LNCaP clone FGC (cell line): ENCODE measurements at regions not wholly inside any gene's neighbourhood (a gene's known extent, or its start where the extent isn't known, plus 50 kb on each side); places are given as distances from the start of the nearest gene placed in this dataset.

ENCODE experiments used
- DNase-seq: peaks from one replicate; pipeline ENCODE4 v3.0.0-alpha.2; 2011; ENCODE audit warnings: low read depth
- H3K4me3 ChIP-seq: 2 replicates; pipeline ENCODE4 v1.5.1; 2011; ENCODE audit warnings: mild to moderate bottlenecking, low read depth, low read length, control low read depth
- TF ChIP-seq, protein P1 (sequence below): IDR thresholded peaks from 2 replicates; pipeline ENCODE4 v1.5.1; 2012; ENCODE audit warnings: mild to moderate bottlenecking; ENCODE audit not compliant: control insufficient read depth, insufficient read depth; ENCODE audit errors: extremely low read depth

DNA sequence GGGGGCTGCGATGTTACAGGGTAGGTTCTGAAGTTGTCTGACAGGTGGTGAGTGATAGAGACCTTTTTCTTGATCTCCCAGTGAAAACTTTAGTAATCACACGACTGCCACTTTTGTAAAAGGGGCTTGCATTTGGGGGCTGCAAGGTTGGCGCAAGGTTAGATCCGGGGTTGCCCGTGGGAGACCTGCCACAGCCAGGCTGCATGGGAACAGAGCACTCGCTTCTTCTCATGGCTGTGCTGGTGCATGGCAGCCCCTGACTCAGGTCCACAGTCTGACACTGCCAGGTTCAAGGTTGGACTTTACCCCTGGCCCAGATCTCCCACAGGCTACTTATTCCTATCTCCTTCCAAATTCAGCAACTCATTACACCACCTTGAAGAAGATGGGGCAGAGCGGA, 1190.4 kb downstream of the UQCRFS1 start:
- TF ChIP-seq, protein P1, sequence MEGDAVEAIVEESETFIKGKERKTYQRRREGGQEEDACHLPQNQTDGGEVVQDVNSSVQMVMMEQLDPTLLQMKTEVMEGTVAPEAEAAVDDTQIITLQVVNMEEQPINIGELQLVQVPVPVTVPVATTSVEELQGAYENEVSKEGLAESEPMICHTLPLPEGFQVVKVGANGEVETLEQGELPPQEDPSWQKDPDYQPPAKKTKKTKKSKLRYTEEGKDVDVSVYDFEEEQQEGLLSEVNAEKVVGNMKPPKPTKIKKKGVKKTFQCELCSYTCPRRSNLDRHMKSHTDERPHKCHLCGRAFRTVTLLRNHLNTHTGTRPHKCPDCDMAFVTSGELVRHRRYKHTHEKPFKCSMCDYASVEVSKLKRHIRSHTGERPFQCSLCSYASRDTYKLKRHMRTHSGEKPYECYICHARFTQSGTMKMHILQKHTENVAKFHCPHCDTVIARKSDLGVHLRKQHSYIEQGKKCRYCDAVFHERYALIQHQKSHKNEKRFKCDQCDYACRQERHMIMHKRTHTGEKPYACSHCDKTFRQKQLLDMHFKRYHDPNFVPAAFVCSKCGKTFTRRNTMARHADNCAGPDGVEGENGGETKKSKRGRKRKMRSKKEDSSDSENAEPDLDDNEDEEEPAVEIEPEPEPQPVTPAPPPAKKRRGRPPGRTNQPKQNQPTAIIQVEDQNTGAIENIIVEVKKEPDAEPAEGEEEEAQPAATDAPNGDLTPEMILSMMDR = no peak
- no peak overlapping the region for H3K4me3 ChIP-seq
- DNase-seq = no peak

DNA sequence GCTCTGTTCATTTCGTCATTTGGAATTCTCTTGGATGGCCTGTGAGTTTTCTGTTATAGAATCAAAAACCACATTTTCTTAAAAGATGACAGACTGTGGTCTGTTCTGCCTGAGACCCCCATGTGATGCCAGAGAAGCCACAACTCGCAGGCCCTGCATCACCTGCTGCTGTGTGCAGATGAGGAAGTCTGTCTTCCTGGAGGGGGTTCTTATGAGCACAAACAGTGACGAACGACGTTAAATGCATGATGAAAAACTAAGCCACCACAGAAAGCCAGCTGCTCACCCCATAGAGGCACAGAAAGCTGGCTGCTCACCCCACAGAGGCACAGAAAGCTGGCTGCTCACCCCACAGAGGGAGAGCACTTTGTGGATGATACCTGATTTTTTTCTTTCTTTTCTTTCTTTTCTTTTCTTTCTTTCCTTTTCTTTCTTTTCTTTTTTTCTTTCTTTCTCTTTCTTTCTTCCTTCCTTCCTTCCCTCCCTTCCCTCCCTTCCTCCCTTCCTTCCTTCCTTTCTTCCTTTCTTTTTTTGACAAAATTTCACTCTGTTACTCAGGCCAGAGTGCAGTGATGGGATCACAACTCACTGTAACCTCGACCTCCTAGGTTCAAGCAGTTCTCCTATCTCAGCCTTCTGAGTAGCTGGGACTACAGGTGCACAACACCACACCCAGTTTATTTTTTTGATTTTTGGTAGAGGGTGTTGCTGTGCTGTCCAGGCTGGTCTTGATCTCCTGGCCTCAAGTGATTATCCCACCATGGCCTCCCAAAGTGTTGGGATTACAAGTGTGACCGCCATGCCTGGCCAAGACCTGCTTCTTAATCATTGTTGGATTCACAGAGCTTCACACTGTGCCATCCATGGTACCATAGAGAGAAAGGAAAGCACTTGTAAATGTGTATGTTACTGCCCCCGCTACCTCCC, 1191.4 kb downstream of the UQCRFS1 start:
- no peak overlapping the region for H3K4me3 ChIP-seq
- no peak for DNase-seq
- TF ChIP-seq, protein P1 = no peak

DNA sequence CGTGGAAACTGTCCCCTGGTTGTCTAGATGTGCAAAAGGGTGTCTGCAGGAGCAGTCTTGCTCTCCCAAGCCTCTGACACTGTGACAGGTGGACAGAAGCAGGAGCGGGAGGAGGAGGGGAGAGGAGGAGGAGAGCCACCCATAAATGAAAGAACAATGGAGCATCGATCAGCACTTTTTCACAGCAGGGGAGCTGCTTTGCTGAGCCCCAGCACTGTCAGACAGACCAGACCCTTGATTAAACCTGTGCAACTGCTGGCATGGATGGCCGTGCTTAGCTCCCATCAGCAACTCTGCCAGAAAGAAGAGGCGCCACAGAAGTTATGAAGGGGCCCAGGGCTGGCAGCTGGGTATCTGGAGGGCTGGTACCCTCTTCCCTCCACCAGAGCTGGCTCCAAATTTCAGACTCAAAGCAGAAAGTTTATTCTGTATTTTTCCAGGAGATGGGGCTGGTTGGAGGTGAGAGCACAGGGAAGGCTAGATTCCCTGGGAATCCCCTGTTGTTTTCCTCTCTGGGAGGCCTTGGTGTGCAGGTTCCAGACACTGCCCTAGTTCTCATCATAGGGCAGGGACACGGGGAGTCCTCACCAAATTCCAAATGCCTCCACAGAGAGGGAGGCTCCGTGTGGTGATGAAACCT, 1192.2 kb downstream of the UQCRFS1 start:
- TF ChIP-seq, protein P1 = no peak
- DNase-seq = no peak
- no peak overlapping the region for H3K4me3 ChIP-seq

DNA sequence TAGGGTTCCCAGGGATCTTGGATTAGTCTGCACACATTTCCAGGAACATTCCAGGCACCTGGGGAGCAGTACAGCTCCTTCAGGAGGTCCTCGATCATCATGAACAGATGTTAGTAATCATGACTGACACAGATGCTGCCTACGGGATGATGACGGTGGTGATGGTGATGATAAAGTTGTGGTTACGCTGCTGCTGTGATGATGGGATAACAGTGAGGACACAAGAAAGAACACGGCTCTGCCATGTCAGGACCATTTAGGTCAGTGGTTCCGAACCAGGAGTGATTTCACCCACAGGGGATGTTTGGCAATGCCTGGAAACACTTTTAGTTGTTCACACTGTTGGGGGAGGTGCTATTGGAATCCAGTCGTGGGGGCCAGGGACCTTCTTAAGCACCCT, 1193.0 kb downstream of the UQCRFS1 start:
- H3K4me3 ChIP-seq = no peak overlapping the region
- no peak for DNase-seq
- TF ChIP-seq, protein P1 = no peak

DNA sequence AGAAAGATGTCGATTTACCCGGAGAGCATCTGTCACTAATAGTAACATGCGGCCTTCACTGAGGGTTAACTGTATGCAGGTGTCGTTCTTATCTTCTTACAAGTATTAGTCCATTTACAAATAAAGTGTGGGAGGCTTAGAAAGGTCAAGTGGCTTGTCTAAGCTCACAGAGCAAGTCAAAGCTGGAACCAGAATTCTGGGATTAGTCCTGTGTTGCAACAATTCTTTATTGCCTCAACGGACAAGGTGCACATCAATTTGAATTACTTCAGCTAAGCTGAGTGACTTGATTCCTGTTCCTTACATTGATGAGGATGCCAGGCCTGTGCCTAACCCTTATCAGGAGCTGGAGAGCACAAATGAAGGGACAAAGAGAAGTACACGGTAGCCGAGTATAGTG, 1193.6 kb downstream of the UQCRFS1 start:
- TF ChIP-seq, protein P1 = no peak
- H3K4me3 ChIP-seq = no peak overlapping the region
- DNase-seq = no peak

DNA sequence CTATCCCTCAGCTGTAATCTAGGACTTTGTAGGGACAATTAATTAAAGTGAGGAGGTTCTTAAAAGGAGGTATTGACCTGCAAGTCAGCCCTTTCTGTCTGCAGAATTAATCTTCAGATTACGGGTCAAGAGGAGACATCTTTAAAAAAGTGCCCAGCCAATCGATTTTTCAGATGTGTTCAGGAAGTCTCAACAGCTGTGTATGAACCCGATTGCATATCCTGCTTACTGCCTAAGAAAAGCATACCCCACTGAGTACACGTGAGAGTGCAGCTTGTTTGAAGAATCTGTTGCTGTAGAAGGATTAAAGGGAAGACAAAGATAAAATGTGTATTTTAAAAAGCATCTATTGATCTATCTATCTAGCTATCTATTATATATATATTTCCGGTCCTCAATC, 1194.5 kb downstream of the UQCRFS1 start:
- TF ChIP-seq, protein P1 = no peak
- DNase-seq = no peak
- H3K4me3 ChIP-seq = no peak overlapping the region
